H4 (cell line): ENCODE measurements at regions not wholly inside any gene's neighbourhood (a gene's known extent, or its start where the extent isn't known, plus 50 kb on each side); places are given as distances from the start of the nearest gene placed in this dataset.
"Not testable (repeated sequence)": the region's sequence is repeated elsewhere in the genome, so short reads cannot be mapped to it uniquely, and the experiment has no call there.

Source experiments
- DNase-seq: peaks from one replicate; pipeline ENCODE4 v3.0.0-alpha.2; 2015; ENCODE audit warnings: low spot score

DNA sequence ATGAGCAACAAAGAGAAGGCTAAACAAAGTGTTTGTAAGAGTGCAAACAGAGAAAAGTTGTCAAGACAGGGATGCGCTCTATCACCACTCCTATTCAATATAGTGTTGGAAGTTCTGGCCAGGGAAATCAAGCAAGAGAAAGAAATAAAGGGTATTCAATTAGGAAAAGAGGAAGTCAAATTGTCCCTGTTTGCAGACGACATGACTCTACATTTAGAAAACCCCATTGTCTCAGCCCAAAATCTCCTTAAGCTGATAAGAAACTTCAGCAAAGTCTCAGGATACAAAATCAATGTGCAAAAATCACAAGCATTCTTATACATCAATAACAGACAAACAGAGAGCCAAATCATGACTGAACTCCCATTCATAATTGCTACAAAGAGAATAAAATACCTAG, 143.4 kb upstream of the POGK start:
- not testable (repeated sequence) for DNase-seq

DNA sequence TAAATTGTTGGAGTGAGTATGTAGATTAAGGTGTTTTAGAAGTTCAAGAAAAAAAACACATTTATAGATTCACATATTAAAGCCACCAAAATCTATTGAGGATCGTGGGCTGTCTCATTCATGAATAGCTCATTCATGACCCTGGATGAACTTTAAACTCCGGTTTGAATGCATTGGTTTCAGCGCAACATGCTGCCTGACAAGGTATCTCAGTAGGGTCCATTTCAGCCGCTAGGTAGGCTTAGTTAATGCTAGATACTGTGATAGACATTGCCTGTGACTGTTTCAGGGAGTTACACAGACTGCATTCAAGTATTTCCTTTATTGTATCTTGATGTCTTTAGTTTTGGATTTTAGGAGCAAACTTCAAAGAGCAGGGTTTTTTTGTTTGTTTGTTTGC, 140.5 kb upstream of the POGK start:
- no peak for DNase-seq

DNA sequence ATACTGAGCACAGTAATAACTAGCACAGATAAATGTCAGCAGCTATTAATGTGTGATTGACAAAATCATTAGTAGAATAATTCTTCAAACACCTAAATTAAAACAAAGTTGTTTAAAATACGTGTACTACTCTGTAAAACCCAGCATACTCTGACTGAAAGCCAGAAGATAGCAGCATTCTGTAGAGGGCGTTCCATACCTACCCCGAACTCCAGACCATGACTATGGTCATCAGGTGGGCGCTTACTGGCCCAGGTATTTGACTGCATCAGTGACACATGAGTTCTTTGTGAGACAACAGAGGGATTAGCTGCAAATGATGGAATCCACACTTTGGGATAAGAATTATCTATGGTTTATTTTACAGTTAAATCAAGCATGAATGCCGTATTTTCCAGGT, 139.7 kb upstream of the POGK start:
- DNase-seq, result no peak

DNA sequence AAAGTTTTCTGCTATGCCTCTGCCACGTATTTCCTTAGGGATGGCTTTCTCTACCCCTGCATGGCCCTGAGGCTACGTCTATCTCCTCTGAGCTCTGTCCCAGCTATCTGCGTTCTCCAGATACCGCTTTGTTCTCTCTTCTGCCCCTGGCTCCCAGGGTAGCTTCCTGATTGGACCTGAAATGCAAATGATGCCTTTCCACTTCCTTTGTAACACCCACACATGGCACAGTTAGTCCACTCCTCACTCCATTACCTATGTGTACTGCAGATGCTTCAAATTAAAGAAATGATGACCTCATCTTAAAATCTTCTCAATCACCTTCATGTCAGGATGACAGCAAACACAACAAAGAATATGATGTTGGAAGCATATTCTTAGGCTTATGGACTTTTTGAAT, 138.6 kb upstream of the POGK start:
- DNase-seq, result no peak

- DNase-seq, result no peak
Observed at GRCh38 chr1:166701603-166702100, 137.6 kb upstream of the POGK start.

DNA sequence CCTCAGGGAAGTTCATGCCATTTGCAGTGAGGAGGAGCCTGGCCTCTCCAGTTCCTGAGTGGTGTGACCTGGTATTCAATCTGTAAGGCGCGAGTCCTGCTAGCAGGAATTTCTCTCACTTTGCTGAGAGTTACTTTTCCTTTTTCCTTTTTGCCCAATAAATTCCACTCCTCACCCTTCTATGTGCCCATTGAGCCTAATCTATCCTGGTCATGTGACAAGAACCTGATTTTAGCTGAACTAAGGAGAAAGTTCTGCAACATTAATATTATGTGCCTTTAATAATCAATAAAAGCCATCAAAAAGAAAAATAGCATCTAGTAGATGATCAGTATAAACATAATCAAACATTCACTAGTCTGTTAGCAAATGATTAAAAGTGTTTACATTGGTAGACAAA, 136.1 kb upstream of the POGK start:
- no peak for DNase-seq

DNA sequence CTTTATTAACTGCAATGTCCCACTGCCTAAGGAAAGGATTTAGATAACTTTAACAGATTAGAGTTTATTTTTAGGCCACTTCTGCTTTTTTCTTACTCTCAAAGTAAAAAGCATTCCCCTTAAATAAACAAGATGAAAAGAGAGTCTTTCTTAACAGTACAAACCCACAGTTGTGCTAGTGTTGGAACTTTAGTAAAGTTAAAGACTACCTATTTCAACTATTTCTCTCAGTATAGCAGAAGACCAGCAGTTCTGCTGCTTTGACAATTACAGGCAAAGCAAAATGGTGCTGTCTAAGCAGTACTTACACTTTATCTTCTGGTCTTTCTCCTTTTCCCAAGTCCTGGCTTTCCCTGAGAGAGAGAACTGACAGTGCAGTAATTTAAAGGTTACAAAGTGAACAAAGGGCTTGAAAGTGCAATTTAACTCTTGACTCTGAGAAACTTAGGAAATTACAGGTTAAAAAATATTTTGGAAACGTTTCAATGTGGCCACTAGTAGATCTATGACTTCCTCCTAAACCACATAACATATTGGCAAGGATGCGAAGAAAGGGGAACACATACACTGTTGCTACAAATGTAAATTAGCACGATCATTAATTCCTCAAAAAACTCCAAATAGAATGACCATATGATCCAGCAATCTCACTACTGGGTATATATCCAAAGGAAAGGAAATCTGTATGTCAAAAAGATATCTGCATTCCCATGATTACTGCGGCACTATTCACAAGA, 135.4 kb upstream of the POGK start:
- no peak for DNase-seq

DNA sequence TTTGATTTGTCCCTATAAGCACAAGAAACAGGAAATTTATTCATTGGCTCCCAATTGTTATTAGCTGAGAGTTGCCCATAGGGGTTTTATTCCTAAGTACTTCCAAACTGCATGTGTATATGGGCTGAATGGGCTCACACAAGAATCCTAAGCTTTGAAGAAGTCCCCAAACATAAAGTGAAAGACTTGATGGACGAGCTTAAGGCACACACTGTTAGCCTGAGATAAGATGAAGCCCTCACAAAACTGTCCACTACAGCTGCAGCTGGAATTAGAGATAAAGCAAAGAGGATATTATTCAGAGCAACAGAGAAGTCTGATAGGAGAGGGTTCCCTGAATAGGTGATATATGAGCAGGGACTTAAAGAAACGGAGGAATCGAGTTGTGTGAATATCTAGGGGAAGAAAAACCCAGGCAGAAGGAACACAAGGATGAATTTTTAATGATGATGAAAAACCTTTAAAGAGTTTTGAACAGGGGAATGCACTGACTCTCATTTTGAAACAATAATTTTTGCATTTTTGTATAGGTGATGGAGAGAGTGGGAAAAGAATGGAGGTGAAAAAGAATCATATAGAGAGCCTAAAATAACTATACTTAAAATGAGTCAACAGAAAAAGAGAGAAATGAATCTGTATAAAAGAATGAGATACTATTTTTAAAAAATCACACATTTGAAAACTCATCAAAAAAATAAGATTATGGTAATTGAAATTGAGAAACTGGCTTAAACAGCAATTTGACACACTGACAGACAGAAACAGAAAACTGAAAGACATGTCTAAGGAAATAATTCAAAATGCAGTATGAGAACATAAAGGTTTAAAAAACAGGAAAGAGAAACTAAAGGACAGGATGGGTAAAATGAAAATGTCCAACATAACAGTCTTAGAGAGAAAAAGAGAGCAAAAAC, 133.6 kb upstream of the POGK start:
- no peak for DNase-seq

DNA sequence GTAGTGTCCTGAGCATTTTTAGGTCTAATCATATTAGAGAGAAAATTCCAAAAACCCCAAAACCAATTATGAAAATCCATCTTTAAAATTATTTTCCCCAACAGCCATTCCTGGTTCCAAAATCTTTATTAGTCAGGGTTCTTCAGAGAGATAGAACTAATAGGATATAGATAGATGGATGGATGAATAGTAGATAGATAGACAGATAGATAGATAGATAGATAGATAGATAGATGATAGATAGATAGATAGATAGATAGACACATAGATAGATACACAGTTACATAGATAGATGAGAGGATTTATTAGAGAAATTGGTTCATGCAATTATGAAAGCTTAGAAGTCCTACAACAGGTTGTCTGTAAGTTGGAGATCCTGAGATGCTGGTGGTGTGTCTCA, 122.7 kb upstream of the POGK start:
- no peak for DNase-seq

- DNase-seq, result no peak
Observed at GRCh38 chr1:166721145-166721544, 118.1 kb upstream of the POGK start.

DNA sequence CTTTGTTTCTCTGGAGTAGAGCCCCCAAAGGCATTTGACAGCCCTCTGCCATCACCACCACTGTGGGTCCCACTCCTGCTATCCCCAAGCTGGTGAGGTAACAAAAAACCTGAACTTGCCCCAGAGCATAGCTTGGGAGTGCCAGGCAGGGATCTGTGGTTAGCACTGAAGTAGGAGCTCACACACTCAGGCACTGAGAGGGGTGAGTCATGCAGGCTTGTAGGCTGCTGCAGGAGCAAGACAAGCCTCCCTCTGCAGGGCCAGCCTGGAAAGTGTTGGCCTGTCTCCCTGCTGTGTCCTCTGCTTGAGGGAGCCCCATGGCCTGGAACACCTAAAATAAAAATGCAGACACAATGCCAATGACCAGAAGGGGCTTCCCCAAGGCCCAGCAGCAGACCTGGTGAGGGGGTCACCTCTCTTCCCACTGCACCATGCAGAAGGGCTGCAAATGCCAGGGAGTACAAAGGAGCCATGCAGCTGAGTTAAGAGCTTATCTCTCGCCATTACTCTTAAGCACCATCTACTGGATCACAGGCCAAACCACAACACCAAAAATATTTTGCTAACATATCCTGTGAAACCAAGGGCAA, 108.9 kb upstream of the POGK start:
- peak; percentile 77 for DNase-seq

GRCh38 chr1:166738140-166738539, 101.1 kb upstream of the POGK start:
- DNase-seq, result no peak

- DNase-seq, result no peak
Observed at GRCh38 chr1:166738873-166739272, 100.4 kb upstream of the POGK start.

- DNase-seq, result no peak
Observed at GRCh38 chr1:166740668-166741276, 98.5 kb upstream of the POGK start.

DNA sequence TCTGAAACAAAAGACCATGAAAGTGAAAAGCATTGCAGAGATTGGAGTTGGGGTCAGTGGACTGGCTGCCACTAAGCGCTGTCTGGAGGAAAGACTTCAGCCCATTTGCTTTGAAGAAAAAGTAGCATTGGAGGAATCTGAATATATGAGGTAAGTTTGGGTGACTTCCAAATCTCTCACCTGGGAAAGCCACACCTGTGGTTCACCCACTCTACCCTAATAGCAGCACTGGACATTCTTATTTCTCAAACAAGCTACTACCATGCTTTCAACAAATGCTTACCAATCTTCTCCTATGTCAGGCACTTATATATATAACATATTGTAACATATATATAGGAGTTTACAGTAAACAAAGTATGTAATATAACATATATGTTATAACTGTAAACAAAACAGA, 76.0 kb upstream of the POGK start:
- no peak for DNase-seq

- DNase-seq, result no peak
Observed at GRCh38 chr1:166766942-166767341, 72.3 kb upstream of the POGK start.

GRCh38 chr1:166784646-166785045, 54.6 kb upstream of the POGK start:
- DNase-seq, result not testable (repeated sequence)

- DNase-seq, result no peak
Observed at GRCh38 chr1:166785987-166786386, 53.3 kb upstream of the POGK start.

GRCh38 chr1:166789286-166789685, 50.0 kb upstream of the POGK start:
- no peak for DNase-seq
